RCC 7860 (cell line): ENCODE measurements at regions not wholly inside any gene's neighbourhood (a gene's known extent, or its start where the extent isn't known, plus 50 kb on each side); places are given as distances from the start of the nearest gene placed in this dataset.

Source experiments
- DNase-seq: peaks from one replicate; pipeline ENCODE4 v3.0.0-alpha.2; 2015; ENCODE audit warnings: low spot score
- FAIRE-seq: peaks from 2 replicates; lab custom pipeline; 2012; peaks lifted over from hg19 to GRCh38; lab: Jason Lieb, UNC

GRCh38 chr9:109880276-109881169 lies 100.5 kb downstream of the PALM2AKAP2 start:
- DNase-seq (peak; percentile 28), FAIRE-seq (no peak)

- no peak for FAIRE-seq
- no peak for DNase-seq
These were observed 103.6 kb downstream of the PALM2AKAP2 start for GRCh38 chr9:109883623-109884022.

- FAIRE-seq (no peak), DNase-seq (no peak)
These were observed 106.0 kb downstream of the PALM2AKAP2 start for GRCh38 chr9:109886041-109886440.

- FAIRE-seq (no peak), DNase-seq (no peak)
These were observed 106.6 kb downstream of the PALM2AKAP2 start for GRCh38 chr9:109886617-109887016.

GRCh38 chr9:109887079-109887478 lies 107.1 kb downstream of the PALM2AKAP2 start:
- FAIRE-seq (no peak), DNase-seq (no peak)

- DNase-seq (no peak), FAIRE-seq (no peak)
These were observed 108.7 kb downstream of the PALM2AKAP2 start for GRCh38 chr9:109888695-109889094.

GRCh38 chr9:109889456-109889855 lies 109.5 kb downstream of the PALM2AKAP2 start:
- FAIRE-seq, result no peak

GRCh38 chr9:109893241-109893640 lies 113.2 kb downstream of the PALM2AKAP2 start:
- DNase-seq (no peak), FAIRE-seq (no peak)

More at GRCh38 chr9:109889456-109889855, 109.5 kb downstream of the PALM2AKAP2 start:
- no peak for DNase-seq

- no peak for FAIRE-seq
- no peak for DNase-seq
These were observed 114.5 kb downstream of the PALM2AKAP2 start for GRCh38 chr9:109894473-109894872.

GRCh38 chr9:109894921-109895758 lies 115.1 kb downstream of the PALM2AKAP2 start:
- DNase-seq, result no peak
- no peak for FAIRE-seq

- no peak for DNase-seq
- no peak for FAIRE-seq
These were observed 121.2 kb downstream of the PALM2AKAP2 start for GRCh38 chr9:109901201-109901600.

- DNase-seq, result peak; percentile 62
- peak; percentile 45 for FAIRE-seq
These were observed 123.6 kb downstream of the PALM2AKAP2 start for GRCh38 chr9:109903515-109904138.

- FAIRE-seq, result no peak
- no peak for DNase-seq
These were observed 124.7 kb downstream of the PALM2AKAP2 start for GRCh38 chr9:109904666-109905065.

- no peak for DNase-seq
- FAIRE-seq, result no peak
These were observed 125.5 kb downstream of the PALM2AKAP2 start for GRCh38 chr9:109905472-109905871.

- DNase-seq (no peak), FAIRE-seq (no peak)
These were observed 126.9 kb downstream of the PALM2AKAP2 start for GRCh38 chr9:109906766-109907382.

- DNase-seq (no peak), FAIRE-seq (no peak)
These were observed 127.4 kb downstream of the PALM2AKAP2 start for GRCh38 chr9:109907400-109907799.

- no peak for FAIRE-seq
These were observed 127.9 kb downstream of the PALM2AKAP2 start for GRCh38 chr9:109907810-109908458.

GRCh38 chr9:109908459-109909390 lies 128.7 kb downstream of the PALM2AKAP2 start:
- no peak for DNase-seq
- no peak for FAIRE-seq

More at GRCh38 chr9:109907810-109908458, 127.9 kb downstream of the PALM2AKAP2 start:
- no peak for DNase-seq
